Spleen (tissue), 7 donors: ENCODE measurements at regions not wholly inside any gene's neighbourhood (a gene's known extent, or its start where the extent isn't known, plus 50 kb on each side); places are given as distances from the start of the nearest gene placed in this dataset.

Experiments
- CTCF ChIP-seq, 11 experiments: fragments of 200-600 bp in 7 of 11; fragments of 450-650 bp in 4 of 11; sonication (generic) in 4 of 11; IDR thresholded peaks in 8 of 11; conservative IDR thresholded peaks in 3 of 11; 1 replicate in 7 of 11; 2 replicates in 4 of 11; pipeline versions ENCODE4 v1.4.0 to v1.8.0; 2016 to 2021; ENCODE audit warnings: antibody characterized with exemption in 11 of 11, inconsistent platforms in 4 of 11, mild to moderate bottlenecking in 1 of 11
- POLR2A ChIP-seq, 3 donors: fragments of 450-650 bp; IDR thresholded peaks; one replicate each; pipeline ENCODE4 v1.5.1; 2017; ENCODE audit warnings: antibody characterized with exemption in 3 of 3, mild to moderate bottlenecking in 1 of 3
- POLR2AphosphoS5 ChIP-seq, 3 donors: sonication (generic); formaldehyde crosslinking; IDR thresholded peaks; one replicate each; pipeline ENCODE4 v1.5.1; 2017; ENCODE audit warnings: antibody characterized with exemption in 3 of 3
- donor health status: DM: no; HTN: no; CAD: no; lungs with moderate emphysema.
- donor health status: DM: no; HTN: no; CAD: no.
- donor health status: DM: no; HTN: no; CAD: no.

DNA sequence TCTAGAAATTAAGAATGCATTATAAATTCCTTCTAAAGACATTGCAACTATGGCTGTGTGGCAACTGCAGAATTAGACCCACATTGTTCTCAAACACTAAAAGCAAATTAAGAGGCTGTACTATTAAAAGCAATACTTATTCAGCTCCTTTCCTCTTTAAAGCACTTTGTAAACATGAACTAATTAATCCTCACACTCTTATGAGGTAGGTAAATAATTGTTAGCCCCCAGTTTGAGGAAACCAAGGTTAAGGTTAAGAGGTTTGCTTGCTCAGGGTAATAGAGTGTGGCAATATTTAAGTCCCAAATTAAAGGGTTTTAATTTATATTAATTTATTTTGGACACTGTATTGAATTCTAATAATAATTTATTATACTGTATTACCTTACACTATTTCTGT, 553.8 kb downstream of the LRRIQ3 start:
- TF ChIP-seq CTCF (IDR thresholded peaks at IDR 0.05 in 8 of 11, conservative IDR thresholded peaks at IDR 0.05 in 3 of 11), result no peak
- no peak for TF ChIP-seq POLR2A (IDR thresholded peaks at IDR 0.05)
- TF ChIP-seq POLR2AphosphoS5 (IDR thresholded peaks at IDR 0.05), result no peak
